ENCODE measurements at regions not wholly inside any gene's neighbourhood (a gene's known extent, or its start where the extent isn't known, plus 50 kb on each side); places are given as distances from the start of the nearest gene placed in this dataset.

DNA sequence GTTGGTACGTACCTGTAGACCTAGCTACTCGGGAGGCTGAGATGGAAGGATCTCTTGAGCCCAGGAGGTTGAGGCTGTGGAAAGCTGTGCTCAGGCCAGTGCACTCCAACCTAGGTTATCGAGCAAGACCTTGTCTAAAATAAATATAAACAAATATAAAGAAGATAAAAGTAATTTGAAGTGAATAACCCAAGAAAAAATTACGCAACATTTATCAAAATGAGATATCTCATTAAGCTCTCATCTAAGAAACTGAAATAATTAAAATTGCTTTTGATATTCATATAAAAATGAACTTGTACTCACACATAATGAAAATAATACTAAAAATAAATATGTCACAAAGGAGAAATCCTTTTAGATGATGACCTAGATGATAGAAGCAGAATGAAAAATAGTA is 647.1 kb upstream of the NCAM2 start:
- no peak overlapping the region for H3K4me3 ChIP-seq (ENCODE audit: low read length)
- TF ChIP-seq, protein P1, sequence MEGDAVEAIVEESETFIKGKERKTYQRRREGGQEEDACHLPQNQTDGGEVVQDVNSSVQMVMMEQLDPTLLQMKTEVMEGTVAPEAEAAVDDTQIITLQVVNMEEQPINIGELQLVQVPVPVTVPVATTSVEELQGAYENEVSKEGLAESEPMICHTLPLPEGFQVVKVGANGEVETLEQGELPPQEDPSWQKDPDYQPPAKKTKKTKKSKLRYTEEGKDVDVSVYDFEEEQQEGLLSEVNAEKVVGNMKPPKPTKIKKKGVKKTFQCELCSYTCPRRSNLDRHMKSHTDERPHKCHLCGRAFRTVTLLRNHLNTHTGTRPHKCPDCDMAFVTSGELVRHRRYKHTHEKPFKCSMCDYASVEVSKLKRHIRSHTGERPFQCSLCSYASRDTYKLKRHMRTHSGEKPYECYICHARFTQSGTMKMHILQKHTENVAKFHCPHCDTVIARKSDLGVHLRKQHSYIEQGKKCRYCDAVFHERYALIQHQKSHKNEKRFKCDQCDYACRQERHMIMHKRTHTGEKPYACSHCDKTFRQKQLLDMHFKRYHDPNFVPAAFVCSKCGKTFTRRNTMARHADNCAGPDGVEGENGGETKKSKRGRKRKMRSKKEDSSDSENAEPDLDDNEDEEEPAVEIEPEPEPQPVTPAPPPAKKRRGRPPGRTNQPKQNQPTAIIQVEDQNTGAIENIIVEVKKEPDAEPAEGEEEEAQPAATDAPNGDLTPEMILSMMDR (conservative IDR thresholded peaks at IDR 0.05; ENCODE audit: low read depth, low read length), result no peak
- DNase-seq (ENCODE audit: low read depth), result no peak

DNA sequence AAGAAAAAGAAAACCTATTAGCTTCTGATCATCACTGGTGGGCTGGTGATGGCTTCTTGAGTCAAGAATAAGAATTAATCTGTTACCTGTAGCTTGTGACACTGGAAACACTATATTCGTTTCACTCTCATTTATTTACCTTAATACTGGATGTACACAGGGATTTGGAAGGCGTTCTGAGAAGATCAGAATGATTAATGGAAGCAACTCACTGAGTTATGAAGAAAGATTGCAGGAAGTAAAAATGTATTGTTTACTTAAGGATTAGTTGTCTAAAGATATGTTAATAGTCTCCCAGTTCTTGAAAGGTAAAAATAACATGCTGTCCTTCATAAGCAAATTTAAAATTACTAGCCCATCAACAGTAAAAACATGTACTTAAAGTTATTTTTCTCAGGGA is 644.9 kb upstream of the NCAM2 start:
- TF ChIP-seq, protein P1 (conservative IDR thresholded peaks at IDR 0.05; ENCODE audit: low read depth, low read length), result no peak
- H3K4me3 ChIP-seq (ENCODE audit: low read length), result no peak overlapping the region
- no peak for DNase-seq (ENCODE audit: low read depth)

DNA sequence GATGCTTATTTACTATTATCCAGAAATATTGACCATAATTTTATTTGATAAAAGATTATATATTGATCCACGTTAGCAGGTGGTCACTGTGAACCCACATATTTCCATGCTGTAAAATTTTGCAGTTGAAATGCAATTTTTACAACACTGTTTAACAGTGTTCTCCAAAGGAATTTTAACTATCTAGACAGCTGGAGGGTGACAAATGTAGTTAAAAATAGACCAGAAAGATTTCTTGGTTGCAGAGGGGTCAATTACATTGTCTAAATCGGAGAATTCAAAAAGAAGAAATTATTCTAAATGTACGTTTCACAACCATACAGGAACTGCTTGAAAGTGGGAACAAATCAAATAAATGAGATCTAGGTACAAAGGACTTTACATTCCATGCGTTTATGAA is 625.2 kb upstream of the NCAM2 start:
- no peak for DNase-seq (ENCODE audit: low read depth)
- no peak overlapping the region for H3K4me3 ChIP-seq (ENCODE audit: low read length)
- TF ChIP-seq, protein P1 (conservative IDR thresholded peaks at IDR 0.05; ENCODE audit: low read depth, low read length), result no peak

DNA sequence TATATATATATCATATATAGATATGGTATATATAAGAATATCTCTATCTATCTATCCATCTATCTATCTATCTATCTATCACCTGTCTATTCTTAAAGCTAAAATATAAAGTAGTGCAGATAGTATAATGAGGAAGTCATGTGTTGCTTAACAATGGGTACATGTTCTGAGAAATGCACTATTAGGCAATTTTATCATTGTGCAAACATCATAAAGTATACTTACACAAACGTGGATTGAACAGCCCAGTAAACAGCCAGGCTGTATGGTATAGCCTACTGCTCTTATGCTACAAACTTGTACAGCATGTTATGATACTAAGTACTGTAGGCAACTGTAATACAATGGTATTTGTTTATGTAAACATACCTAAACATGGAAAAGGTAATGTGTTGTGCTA is 621.0 kb upstream of the NCAM2 start:
- TF ChIP-seq, protein P1 (conservative IDR thresholded peaks at IDR 0.05; ENCODE audit: low read depth, low read length), result no peak
- no peak for DNase-seq (ENCODE audit: low read depth)
- no peak overlapping the region for H3K4me3 ChIP-seq (ENCODE audit: low read length)

DNA sequence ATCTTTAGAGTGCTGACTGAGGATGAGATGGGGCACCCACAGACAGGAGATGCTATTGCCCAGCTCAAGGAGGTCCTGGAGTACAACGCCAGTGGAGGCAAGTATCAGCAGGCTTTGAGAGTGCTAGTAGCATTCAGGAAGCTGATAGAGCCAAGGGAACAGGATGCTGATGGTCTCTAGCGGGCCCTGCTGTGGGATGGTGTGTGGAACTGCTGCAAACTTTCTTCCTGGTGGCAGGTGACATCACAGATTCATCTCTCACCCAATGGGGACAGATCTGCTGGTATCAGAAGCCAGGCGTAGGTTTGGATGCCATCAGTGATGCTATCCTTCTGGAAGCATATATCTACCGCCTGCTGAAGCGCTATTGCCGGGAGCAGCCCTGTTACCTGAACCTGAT is 609.8 kb upstream of the NCAM2 start:
- no peak overlapping the region for H3K4me3 ChIP-seq (ENCODE audit: low read length)
- DNase-seq (ENCODE audit: low read depth), result no peak
- TF ChIP-seq, protein P1 (conservative IDR thresholded peaks at IDR 0.05; ENCODE audit: low read depth, low read length), result no peak

DNA sequence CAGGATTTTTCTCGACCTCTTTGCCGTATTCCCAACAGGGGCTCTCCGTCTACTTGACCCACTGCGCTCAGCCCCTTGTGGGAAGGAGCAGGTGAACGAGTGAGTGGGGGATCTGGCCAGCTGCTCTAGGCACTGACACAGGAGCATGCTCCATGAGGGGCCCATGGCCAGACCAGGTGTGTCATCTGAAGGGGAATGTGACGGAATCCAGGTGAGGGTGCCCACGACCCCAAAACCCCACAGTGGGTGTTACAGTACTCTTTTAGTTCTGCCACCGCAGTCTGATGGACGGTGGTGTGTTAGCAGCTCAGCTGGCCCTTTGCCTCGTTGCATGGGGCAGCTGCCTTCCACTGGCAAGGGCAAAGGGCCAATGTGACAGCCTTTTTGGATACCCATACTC is 601.4 kb upstream of the NCAM2 start:
- DNase-seq (ENCODE audit: low read depth), result no peak
- no peak overlapping the region for H3K4me3 ChIP-seq (ENCODE audit: low read length)
- TF ChIP-seq, protein P1 (conservative IDR thresholded peaks at IDR 0.05; ENCODE audit: low read depth, low read length), result no peak

DNA sequence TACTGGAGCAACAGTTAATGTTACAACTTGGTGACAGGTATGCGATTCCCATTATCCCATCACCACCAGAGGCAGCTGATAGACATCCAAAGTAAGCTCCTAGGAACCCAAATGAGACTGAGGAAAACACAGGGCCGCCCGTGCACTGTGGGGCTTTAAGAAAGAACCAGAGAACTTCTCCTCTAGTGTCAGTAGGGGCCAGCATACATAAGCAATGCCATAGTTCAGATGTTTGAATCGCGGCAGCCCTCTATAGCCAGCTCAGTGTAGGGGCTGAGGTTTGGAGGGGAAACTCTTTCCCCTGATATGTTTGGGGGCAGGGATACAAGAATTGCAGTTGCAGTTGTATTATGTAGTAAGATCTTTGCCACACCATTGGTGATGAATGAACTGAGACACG is 593.3 kb upstream of the NCAM2 start:
- no peak overlapping the region for H3K4me3 ChIP-seq (ENCODE audit: low read length)
- TF ChIP-seq, protein P1 (conservative IDR thresholded peaks at IDR 0.05; ENCODE audit: low read depth, low read length), result no peak
- DNase-seq (ENCODE audit: low read depth), result no peak
